Gastroesophageal sphincter (tissue), 4 donors: ENCODE measurements at regions not wholly inside any gene's neighbourhood (a gene's known extent, or its start where the extent isn't known, plus 50 kb on each side); places are given as distances from the start of the nearest gene placed in this dataset.

Experiments used
- ATAC-seq: fragments of 150-250 bp; one replicate; pipeline ENCODE4 v1.9.1; 2016; ENCODE audit warnings: mild to moderate bottlenecking, moderate library complexity
- H3K27ac ChIP-seq, 4 donors: fragments of 200-600 bp; sonication (generic) in 3 of 4; 1 replicate in 3 of 4; 2 replicates in 1 of 4; pipeline ENCODE4 v1.5.1; 2016 to 2019
- H3K27me3 ChIP-seq: fragments of 200-600 bp; sonication (generic); one replicate; pipeline ENCODE4 v1.5.1; 2019
- H3K36me3 ChIP-seq, 2 donors: fragments of 200-600 bp; sonication (generic); one replicate each; pipeline ENCODE4 v1.5.1; 2019; ENCODE audit warnings: control low read depth in 1 of 2
- H3K4me1 ChIP-seq, 3 donors: fragments of 200-600 bp; sonication (generic); 1 replicate in 2 of 3; 2 replicates in 1 of 3; pipeline ENCODE4 v1.5.1; 2016 to 2019; ENCODE audit warnings: control low read depth in 2 of 3
- H3K4me3 ChIP-seq, 2 donors: fragments of 200-600 bp; sonication (generic); one replicate each; pipeline ENCODE4 v1.5.1; 2019; ENCODE audit warnings: mild to moderate bottlenecking in 1 of 2, moderate library complexity in 1 of 2
- H3K9me3 ChIP-seq, 3 donors: fragments of 200-600 bp; sonication (generic); one replicate each; pipeline ENCODE4 v1.5.1; 2017 to 2019; ENCODE audit warnings: control low read depth in 2 of 3
- EP300 ChIP-seq: sonication (generic); formaldehyde crosslinking; IDR thresholded peaks from one replicate; pipeline ENCODE4 v1.6.1; 2017; ENCODE audit warnings: antibody characterized with exemption, mild to moderate bottlenecking
- POLR2A ChIP-seq, 2 donors: fragments of 450-650 bp; IDR thresholded peaks; one replicate each; pipeline ENCODE4 v1.6.1; 2017; ENCODE audit warnings: antibody characterized with exemption in 2 of 2, mild to moderate bottlenecking in 2 of 2, moderate library complexity in 1 of 2
- POLR2AphosphoS5 ChIP-seq: sonication (generic); formaldehyde crosslinking; IDR thresholded peaks from one replicate; pipeline ENCODE4 v1.6.1; 2017; ENCODE audit warnings: antibody characterized with exemption
- WGBS, 2 donors: methylation state at CpG; one replicate each; pipeline ENCODE4 v1.1.5; 2018; ENCODE audit warnings: low coverage in 1 of 2; 5-methylcytosine and 5-hydroxymethylcytosine counted together
- TF ChIP-seq, protein P1 (sequence below), 4 experiments: fragments of 200-600 bp in 2 of 4; fragments of 450-650 bp in 2 of 4; sonication (generic) in 1 of 4; IDR thresholded peaks; one replicate each; pipeline ENCODE4 v1.5.1; 2017 to 2019; ENCODE audit warnings: antibody characterized with exemption in 4 of 4, mild to moderate bottlenecking in 2 of 4, moderate library complexity in 2 of 4

- H3K9me3 ChIP-seq, result no peaks in the 10 kb centered on the region
- H3K4me1 ChIP-seq, result no peaks in the 10 kb centered on the region
- TF ChIP-seq POLR2A (IDR thresholded peaks at IDR 0.05), result no peak
- TF ChIP-seq EP300, result no peak
- TF ChIP-seq, protein P1, sequence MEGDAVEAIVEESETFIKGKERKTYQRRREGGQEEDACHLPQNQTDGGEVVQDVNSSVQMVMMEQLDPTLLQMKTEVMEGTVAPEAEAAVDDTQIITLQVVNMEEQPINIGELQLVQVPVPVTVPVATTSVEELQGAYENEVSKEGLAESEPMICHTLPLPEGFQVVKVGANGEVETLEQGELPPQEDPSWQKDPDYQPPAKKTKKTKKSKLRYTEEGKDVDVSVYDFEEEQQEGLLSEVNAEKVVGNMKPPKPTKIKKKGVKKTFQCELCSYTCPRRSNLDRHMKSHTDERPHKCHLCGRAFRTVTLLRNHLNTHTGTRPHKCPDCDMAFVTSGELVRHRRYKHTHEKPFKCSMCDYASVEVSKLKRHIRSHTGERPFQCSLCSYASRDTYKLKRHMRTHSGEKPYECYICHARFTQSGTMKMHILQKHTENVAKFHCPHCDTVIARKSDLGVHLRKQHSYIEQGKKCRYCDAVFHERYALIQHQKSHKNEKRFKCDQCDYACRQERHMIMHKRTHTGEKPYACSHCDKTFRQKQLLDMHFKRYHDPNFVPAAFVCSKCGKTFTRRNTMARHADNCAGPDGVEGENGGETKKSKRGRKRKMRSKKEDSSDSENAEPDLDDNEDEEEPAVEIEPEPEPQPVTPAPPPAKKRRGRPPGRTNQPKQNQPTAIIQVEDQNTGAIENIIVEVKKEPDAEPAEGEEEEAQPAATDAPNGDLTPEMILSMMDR (IDR thresholded peaks at IDR 0.05), result no peak
- no peak for TF ChIP-seq POLR2AphosphoS5
- H3K27me3 ChIP-seq, result no peaks in the 10 kb centered on the region
- H3K36me3 ChIP-seq, result no peaks in the 10 kb centered on the region
- no peak overlapping the region for H3K27ac ChIP-seq
- ATAC-seq, result no peak
- WGBS, 2 donors, result 81 to 100% methylated on average over 1 to 2 of the region's 2 CpGs
- H3K4me3 ChIP-seq, result no peak overlapping the region
Observed at GRCh38 chr10:64502936-64503335, 981.7 kb downstream of the REEP3 start.

- no peak for ATAC-seq
- 41 to 68% methylated on average over 3 of the region's 3 CpGs for WGBS, 2 donors
- Histone ChIP-seq H3K9me3 (no peaks in the 10 kb centered on the region), H3K27me3 (no peaks in the 10 kb centered on the region), H3K4me1 (no peaks in the 10 kb centered on the region), H3K4me3 (no peak overlapping the region), H3K27ac (no peak overlapping the region), H3K36me3 (no peaks in the 10 kb centered on the region)
- TF ChIP-seq EP300, result no peak
- TF ChIP-seq, protein P1 (IDR thresholded peaks at IDR 0.05), result no peak
- TF ChIP-seq POLR2AphosphoS5, result no peak
- TF ChIP-seq POLR2A (IDR thresholded peaks at IDR 0.05), result no peak
Observed at GRCh38 chr10:64503429-64503828, 982.2 kb downstream of the REEP3 start.

DNA sequence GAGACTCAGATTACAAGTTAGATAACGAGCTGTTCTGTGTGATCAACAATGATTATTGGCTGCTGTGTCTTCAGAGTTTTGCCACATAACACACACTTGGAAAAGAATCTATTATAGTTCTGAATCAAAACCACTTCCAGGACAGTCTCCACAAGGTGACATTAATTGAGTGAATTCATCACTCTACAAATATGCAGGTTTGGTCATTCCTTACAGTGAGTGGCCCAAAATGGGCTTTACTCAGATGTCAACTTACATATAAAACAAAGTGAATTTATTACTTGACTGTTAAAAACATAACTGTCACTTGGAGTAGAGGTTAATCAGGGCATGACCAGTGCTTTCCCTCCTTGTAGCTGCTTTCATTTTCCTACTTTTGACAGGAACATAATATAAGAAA lies 984.3 kb downstream of the REEP3 start:
- no peak overlapping the region for H3K27ac ChIP-seq
- H3K9me3 ChIP-seq, result no peaks in the 10 kb centered on the region
- H3K4me3 ChIP-seq, result no peak overlapping the region
- H3K27me3 ChIP-seq, result no peaks in the 10 kb centered on the region
- 46 to 88% methylated on average over 1 of the region's 1 CpG for WGBS, 2 donors
- no peak for TF ChIP-seq EP300
- no peak for TF ChIP-seq POLR2AphosphoS5
- no peak for TF ChIP-seq POLR2A (IDR thresholded peaks at IDR 0.05)
- TF ChIP-seq, protein P1 (IDR thresholded peaks at IDR 0.05), result no peak
- H3K36me3 ChIP-seq, result no peaks in the 10 kb centered on the region
- no peaks in the 10 kb centered on the region for H3K4me1 ChIP-seq
- ATAC-seq, result no peak

- no peaks in the 10 kb centered on the region for H3K27me3 ChIP-seq
- 60 to 67% methylated on average over 1 to 3 of the region's 3 CpGs for WGBS, 2 donors
- H3K27ac ChIP-seq, result no peak overlapping the region
Observed at GRCh38 chr10:64506963-64507362, 985.8 kb downstream of the REEP3 start.

DNA sequence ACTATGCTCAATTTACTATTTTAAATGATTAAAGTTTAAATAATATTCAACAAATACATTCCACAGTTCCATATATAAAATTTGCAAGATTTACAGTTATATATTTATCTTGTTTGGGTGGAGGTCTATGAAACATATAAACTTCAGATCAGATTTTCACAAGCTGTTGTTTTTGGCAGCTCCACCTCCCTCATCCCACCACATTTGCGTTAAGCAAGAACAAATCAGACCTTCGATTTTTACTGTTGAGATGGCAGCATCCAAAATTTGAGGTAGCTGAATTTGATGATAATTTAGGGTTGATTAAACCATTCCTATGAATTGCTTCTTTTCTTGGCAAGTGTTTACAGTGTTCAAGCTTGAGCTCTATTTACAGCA lies 986.4 kb downstream of the REEP3 start:
- Histone ChIP-seq H3K36me3 (no peaks in the 10 kb centered on the region), H3K27me3 (no peaks in the 10 kb centered on the region), H3K4me3 (no peak overlapping the region), H3K9me3 (no peaks in the 10 kb centered on the region), H3K27ac (no peak overlapping the region), H3K4me1 (no peaks in the 10 kb centered on the region)
- no peak for ATAC-seq
- TF ChIP-seq POLR2A (IDR thresholded peaks at IDR 0.05) (no peak), EP300 (no peak), POLR2AphosphoS5 (no peak)
- TF ChIP-seq, protein P1 (IDR thresholded peaks at IDR 0.05), result no peak
- 41 to 52% methylated on average over 2 of the region's 2 CpGs for WGBS, 2 donors

More at GRCh38 chr10:64506963-64507362, 985.8 kb downstream of the REEP3 start:
- ATAC-seq, result no peak
- H3K36me3 ChIP-seq, result no peaks in the 10 kb centered on the region
- H3K4me3 ChIP-seq, result no peak overlapping the region
- H3K4me1 ChIP-seq, result no peaks in the 10 kb centered on the region
- H3K9me3 ChIP-seq, result no peaks in the 10 kb centered on the region
- no peak for TF ChIP-seq POLR2AphosphoS5
- TF ChIP-seq POLR2A (IDR thresholded peaks at IDR 0.05), result no peak
- TF ChIP-seq, protein P1 (IDR thresholded peaks at IDR 0.05), result no peak
- no peak for TF ChIP-seq EP300
